OCI-LY1 (cell line): ENCODE measurements at regions not wholly inside any gene's neighbourhood (a gene's known extent, or its start where the extent isn't known, plus 50 kb on each side); places are given as distances from the start of the nearest gene placed in this dataset.

Experiments used
- H2AFZ ChIP-seq: fragments of 200-600 bp; sonication (generic), shearing (Covaris generic); 2 replicates; pipeline ENCODE4 v1.6.0; 2014; ENCODE audit warnings: antibody characterized with exemption, mild to moderate bottlenecking, low read length
- H3F3A ChIP-seq: fragments of 200-600 bp; sonication (generic), shearing (Covaris generic); 2 replicates; pipeline ENCODE4 v1.6.0; 2014; ENCODE audit warnings: mild to moderate bottlenecking, antibody characterized with exemption, low read length, moderate library complexity; ENCODE audit not compliant: insufficient read depth
- H3K27ac ChIP-seq: fragments of 200-600 bp; sonication (generic); 2 replicates; pipeline ENCODE4 v1.5.1; 2014; ENCODE audit warnings: low read length, mixed run types, mild to moderate bottlenecking, low read depth; ENCODE audit not compliant: poor library complexity, severe bottlenecking
- H3K27me3 ChIP-seq: fragments of 200-600 bp; sonication (generic); 2 replicates; pipeline ENCODE4 v1.6.0; 2014; ENCODE audit warnings: antibody characterized with exemption, mild to moderate bottlenecking, low read length, moderate library complexity; ENCODE audit not compliant: insufficient read depth
- H3K36me3 ChIP-seq: fragments of 200-600 bp; sonication (generic); 2 replicates; pipeline ENCODE4 v1.6.1; 2014; ENCODE audit warnings: mild to moderate bottlenecking, antibody characterized with exemption, low read length, moderate library complexity, mixed read lengths; ENCODE audit not compliant: insufficient read depth
- H3K4me1 ChIP-seq: fragments of 200-600 bp; sonication (generic); 2 replicates; pipeline ENCODE4 v1.5.1; 2014; ENCODE audit warnings: mild to moderate bottlenecking, low read length, moderate library complexity; ENCODE audit not compliant: insufficient read depth, severe bottlenecking
- H3K4me2 ChIP-seq: fragments of 200-600 bp; sonication (generic), shearing (Covaris generic); 2 replicates; pipeline ENCODE4 v1.6.1; 2014; ENCODE audit warnings: low read length
- H3K4me3 ChIP-seq: fragments of 200-600 bp; sonication (generic); 2 replicates; pipeline ENCODE4 v1.5.1; 2014; ENCODE audit warnings: low read length, low read depth, mild to moderate bottlenecking, mixed read lengths; ENCODE audit not compliant: poor library complexity, severe bottlenecking
- H3K79me2 ChIP-seq: fragments of 200-600 bp; shearing (Covaris generic); 2 replicates; pipeline ENCODE4 v1.6.1; 2016; ENCODE audit warnings: mixed run types, low read length, mixed read lengths; ENCODE audit not compliant: insufficient read depth
- H3K9ac ChIP-seq: fragments of 200-600 bp; sonication (generic), shearing (Covaris generic); 2 replicates; pipeline ENCODE4 v1.6.1; 2014; ENCODE audit warnings: mild to moderate bottlenecking, low read length, mixed read lengths
- H3K9me2 ChIP-seq: fragments of 200-600 bp; sonication (generic), shearing (Covaris generic); 2 replicates; pipeline ENCODE4 v1.6.1; 2014; ENCODE audit warnings: low read depth, mild to moderate bottlenecking, low read length, mixed read lengths
- H3K9me3 ChIP-seq: fragments of 200-600 bp; shearing (Covaris generic); 2 replicates; pipeline ENCODE4 v1.6.1; 2014; ENCODE audit warnings: low read length, mixed read lengths
- H4K20me1 ChIP-seq: fragments of 200-600 bp; sonication (generic), shearing (Covaris generic); 2 replicates; pipeline ENCODE4 v1.6.0; 2016; ENCODE audit warnings: mild to moderate bottlenecking, low read length; ENCODE audit not compliant: insufficient read depth
- CTCF ChIP-seq: fragments of 200-600 bp; sonication (generic), shearing (Covaris generic); IDR thresholded peaks from 2 replicates; pipeline ENCODE4 v1.5.1; 2017; ENCODE audit warnings: mild to moderate bottlenecking, antibody characterized with exemption, low read length, moderate library complexity, mixed read lengths
- EZH2 ChIP-seq: fragments of 200-600 bp; sonication (generic), shearing (Covaris generic); IDR thresholded peaks from 2 replicates; pipeline ENCODE4 v1.8.0; 2017; ENCODE audit warnings: borderline replicate concordance, mixed run types, mild to moderate bottlenecking, antibody characterized with exemption, low read length, moderate library complexity, mixed read lengths

- no peak for TF ChIP-seq CTCF
- no peak for TF ChIP-seq EZH2
- H3K4me1 ChIP-seq: no peaks in the 10 kb centered on the region
- no peaks in the 10 kb centered on the region for H3K9me3 ChIP-seq
- no peaks in the 10 kb centered on the region for H3K9me2 ChIP-seq
- H3K9ac ChIP-seq: no peak overlapping the region
- no peaks in the 10 kb centered on the region for H3K36me3 ChIP-seq
- H3K27ac ChIP-seq: no peak overlapping the region
- H2AFZ ChIP-seq: no peak overlapping the region
- no peak overlapping the region for H3K4me2 ChIP-seq
- H3K79me2 ChIP-seq: no peaks in the 10 kb centered on the region
- no peak overlapping the region for H3K4me3 ChIP-seq
- no peaks in the 10 kb centered on the region for H3F3A ChIP-seq
- no peaks in the 10 kb centered on the region for H4K20me1 ChIP-seq
- no peaks in the 10 kb centered on the region for H3K27me3 ChIP-seq
Observed at GRCh38 chr12:78306236-78306635, 475.5 kb downstream of the NAV3 start.

GRCh38 chr12:78308701-78309100 lies 478.0 kb downstream of the NAV3 start:
- H3F3A ChIP-seq: no peaks in the 10 kb centered on the region
- H3K9ac ChIP-seq: no peak overlapping the region
- no peaks in the 10 kb centered on the region for H3K36me3 ChIP-seq
- no peak overlapping the region for H3K27ac ChIP-seq
- no peaks in the 10 kb centered on the region for H3K79me2 ChIP-seq
- no peak overlapping the region for H3K4me3 ChIP-seq
- no peaks in the 10 kb centered on the region for H3K4me1 ChIP-seq
- no peak for TF ChIP-seq CTCF
- TF ChIP-seq EZH2: no peak
- no peaks in the 10 kb centered on the region for H3K9me2 ChIP-seq
- H3K9me3 ChIP-seq: no peaks in the 10 kb centered on the region
- H3K27me3 ChIP-seq: no peaks in the 10 kb centered on the region
- no peak overlapping the region for H3K4me2 ChIP-seq
- H2AFZ ChIP-seq: no peak overlapping the region
- no peaks in the 10 kb centered on the region for H4K20me1 ChIP-seq

GRCh38 chr12:78315028-78315427 lies 484.3 kb downstream of the NAV3 start:
- Histone ChIP-seq H3K79me2 (no peaks in the 10 kb centered on the region), H3K9ac (no peak overlapping the region), H3K9me3 (no peaks in the 10 kb centered on the region), H3K4me2 (no peak overlapping the region), H3K4me3 (no peak overlapping the region), H3K9me2 (no peaks in the 10 kb centered on the region), H3F3A (no peaks in the 10 kb centered on the region), H3K27ac (no peak overlapping the region), H4K20me1 (no peaks in the 10 kb centered on the region), H3K27me3 (no peaks in the 10 kb centered on the region), H3K36me3 (no peaks in the 10 kb centered on the region), H2AFZ (no peak overlapping the region), H3K4me1 (no peaks in the 10 kb centered on the region)
- no peak for TF ChIP-seq CTCF
